ENCODE measurements at regions not wholly inside any gene's neighbourhood (a gene's known extent, or its start where the extent isn't known, plus 50 kb on each side); places are given as distances from the start of the nearest gene placed in this dataset.
"Not testable (repeated sequence)": the region's sequence is repeated elsewhere in the genome, so short reads cannot be mapped to it uniquely, and the experiment has no call there.

GRCh38 chr14:70253547-70253946 is 64.8 kb upstream of the SLC8A3 start:
- H3K27ac ChIP-seq (ENCODE audit: low read length); ATAC-seq; H3K4me3 ChIP-seq (ENCODE audit: low read depth in 2 of 2, low read length in 2 of 2); in situ Hi-C loops (cut with HindIII; ENCODE audit: low pct_unique_long_range_greater_than_20kb, low sequenced_read_pairs); CTCF ChIA-PET; POLR2A ChIA-PET; H3K36me3 ChIP-seq (ENCODE audit: control insufficient read depth, insufficient read depth, low read length); H3K4me1 ChIP-seq (ENCODE audit: control insufficient read depth, insufficient read depth, low read length); BruUV-seq (replicated peaks); H3K27me3 ChIP-seq (ENCODE audit: control insufficient read depth, insufficient read depth, low read length); intact Hi-C loops (cut with micrococcal nuclease; ENCODE audit: unreplicated experiment); DNase-seq (ENCODE audit: low read depth, low spot score); H3K9me3 ChIP-seq (ENCODE audit: control insufficient read depth, insufficient read depth, low read depth, low read length): not testable (repeated sequence)

DNA sequence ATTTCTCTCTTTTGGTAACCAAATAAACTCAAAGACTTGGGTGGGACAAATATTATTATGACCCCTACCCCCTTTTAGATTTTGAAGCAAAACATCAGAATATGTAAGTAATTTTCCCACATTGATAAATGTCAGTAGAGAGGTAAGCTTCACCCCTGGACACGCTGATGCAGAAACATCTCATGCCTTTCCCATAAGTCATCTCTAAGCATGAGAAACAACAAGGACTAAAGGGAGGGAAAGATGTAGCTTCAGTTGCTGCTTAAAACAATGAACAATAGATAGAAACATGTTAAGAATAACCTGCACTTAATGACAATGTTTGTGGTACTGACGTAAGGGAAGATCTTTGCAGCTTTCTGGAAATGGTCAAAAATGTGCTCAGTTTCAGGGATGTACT is 56.3 kb upstream of the SLC8A3 start:
- BruUV-seq (replicated peaks): no TSS peak
- Histone ChIP-seq H3K4me1 (ENCODE audit: control insufficient read depth, insufficient read depth, low read length) (no peaks in the 10 kb centered on the region), H3K27ac (ENCODE audit: low read length) (no peak overlapping the region), H3K4me3 (ENCODE audit: low read depth in 2 of 2, low read length in 2 of 2) (no peak overlapping the region), H3K36me3 (ENCODE audit: control insufficient read depth, insufficient read depth, low read length) (no peaks in the 10 kb centered on the region), H3K9me3 (ENCODE audit: control insufficient read depth, insufficient read depth, low read depth, low read length) (no peaks in the 10 kb centered on the region), H3K27me3 (ENCODE audit: control insufficient read depth, insufficient read depth, low read length) (no peaks in the 10 kb centered on the region; the same call in 1 of the 2 replicates)
- CTCF ChIA-PET: no interaction called here
- no peak for DNase-seq (ENCODE audit: low read depth, low spot score)
- intact Hi-C loops (cut with micrococcal nuclease; ENCODE audit: unreplicated experiment): no loop called here
- POLR2A ChIA-PET: no interaction called here
- TF ChIP-seq, protein P1, sequence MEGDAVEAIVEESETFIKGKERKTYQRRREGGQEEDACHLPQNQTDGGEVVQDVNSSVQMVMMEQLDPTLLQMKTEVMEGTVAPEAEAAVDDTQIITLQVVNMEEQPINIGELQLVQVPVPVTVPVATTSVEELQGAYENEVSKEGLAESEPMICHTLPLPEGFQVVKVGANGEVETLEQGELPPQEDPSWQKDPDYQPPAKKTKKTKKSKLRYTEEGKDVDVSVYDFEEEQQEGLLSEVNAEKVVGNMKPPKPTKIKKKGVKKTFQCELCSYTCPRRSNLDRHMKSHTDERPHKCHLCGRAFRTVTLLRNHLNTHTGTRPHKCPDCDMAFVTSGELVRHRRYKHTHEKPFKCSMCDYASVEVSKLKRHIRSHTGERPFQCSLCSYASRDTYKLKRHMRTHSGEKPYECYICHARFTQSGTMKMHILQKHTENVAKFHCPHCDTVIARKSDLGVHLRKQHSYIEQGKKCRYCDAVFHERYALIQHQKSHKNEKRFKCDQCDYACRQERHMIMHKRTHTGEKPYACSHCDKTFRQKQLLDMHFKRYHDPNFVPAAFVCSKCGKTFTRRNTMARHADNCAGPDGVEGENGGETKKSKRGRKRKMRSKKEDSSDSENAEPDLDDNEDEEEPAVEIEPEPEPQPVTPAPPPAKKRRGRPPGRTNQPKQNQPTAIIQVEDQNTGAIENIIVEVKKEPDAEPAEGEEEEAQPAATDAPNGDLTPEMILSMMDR (IDR thresholded peaks at IDR 0.05): no peak
- TF ChIP-seq SIN3A (IDR thresholded peaks at IDR 0.05; ENCODE audit: borderline replicate concordance, insufficient read depth, low read depth, low read length): no peak
- no peak for TF ChIP-seq POLR2AphosphoS5 (IDR thresholded peaks at IDR 0.05; ENCODE audit: low read depth, low read length)
- no peak for TF ChIP-seq TCF7L2 (IDR thresholded peaks at IDR 0.05; ENCODE audit: low read depth, low read length)
- TF ChIP-seq REST (IDR thresholded peaks at IDR 0.05; ENCODE audit: insufficient read depth in 1 of 2, low read depth in 2 of 2, low read length in 1 of 2): no peak
- in situ Hi-C loops (cut with HindIII; ENCODE audit: low pct_unique_long_range_greater_than_20kb, low sequenced_read_pairs): no loop called here
- no peak for ATAC-seq

- TF ChIP-seq SIN3A (IDR thresholded peaks at IDR 0.05; ENCODE audit: borderline replicate concordance, insufficient read depth, low read depth, low read length) (no peak), POLR2AphosphoS5 (IDR thresholded peaks at IDR 0.05; ENCODE audit: low read depth, low read length) (no peak), TCF7L2 (IDR thresholded peaks at IDR 0.05; ENCODE audit: low read depth, low read length) (no peak), REST (IDR thresholded peaks at IDR 0.05; ENCODE audit: insufficient read depth in 1 of 2, low read depth in 2 of 2, low read length in 1 of 2) (no peak)
- TF ChIP-seq, protein P1 (IDR thresholded peaks at IDR 0.05): no peak
- ATAC-seq (no peak), DNase-seq (ENCODE audit: low read depth, low spot score) (no peak)
- Histone ChIP-seq H3K9me3 (ENCODE audit: control insufficient read depth, insufficient read depth, low read depth, low read length) (no peaks in the 10 kb centered on the region), H3K27me3 (ENCODE audit: control insufficient read depth, insufficient read depth, low read length) (no peaks in the 10 kb centered on the region), H3K27ac (ENCODE audit: low read length) (no peak overlapping the region), H3K36me3 (ENCODE audit: control insufficient read depth, insufficient read depth, low read length) (no peaks in the 10 kb centered on the region), H3K4me1 (ENCODE audit: control insufficient read depth, insufficient read depth, low read length) (no peaks in the 10 kb centered on the region), H3K4me3 (ENCODE audit: low read depth in 2 of 2, low read length in 2 of 2) (no peak overlapping the region)
- CTCF ChIA-PET: no interaction called here
- BruUV-seq (replicated peaks): no TSS peak
- intact Hi-C loops (cut with micrococcal nuclease; ENCODE audit: unreplicated experiment): no loop called here
- in situ Hi-C loops (cut with HindIII; ENCODE audit: low pct_unique_long_range_greater_than_20kb, low sequenced_read_pairs): no loop called here
- POLR2A ChIA-PET: no interaction called here
Measured at GRCh38 chr14:70239802-70240201, 51.1 kb upstream of the SLC8A3 start.

- CTCF ChIA-PET; H3K36me3 ChIP-seq (ENCODE audit: control insufficient read depth, insufficient read depth, low read length); H3K4me3 ChIP-seq (ENCODE audit: low read depth in 2 of 2, low read length in 2 of 2); H3K27ac ChIP-seq (ENCODE audit: low read length); in situ Hi-C loops (cut with HindIII; ENCODE audit: low pct_unique_long_range_greater_than_20kb, low sequenced_read_pairs); H3K27me3 ChIP-seq (ENCODE audit: control insufficient read depth, insufficient read depth, low read length); H3K9me3 ChIP-seq (ENCODE audit: control insufficient read depth, insufficient read depth, low read depth, low read length); BruUV-seq (replicated peaks); H3K4me1 ChIP-seq (ENCODE audit: control insufficient read depth, insufficient read depth, low read length); ATAC-seq; intact Hi-C loops (cut with micrococcal nuclease; ENCODE audit: unreplicated experiment); DNase-seq (ENCODE audit: low read depth, low spot score): not testable (repeated sequence)
- POLR2A ChIA-PET: interaction anchor here (0.5 kb wide), 1 partner anchor 295 kb away, joined by 4 read pairs; no protein-coding TSS in a partner anchor
Measured at GRCh38 chr14:70238635-70239034, 49.9 kb upstream of the SLC8A3 start.

Measured in Panc1 (cell line).